ENCODE measurements at regions not wholly inside any gene's neighbourhood (a gene's known extent, or its start where the extent isn't known, plus 50 kb on each side); places are given as distances from the start of the nearest gene placed in this dataset.

DNA sequence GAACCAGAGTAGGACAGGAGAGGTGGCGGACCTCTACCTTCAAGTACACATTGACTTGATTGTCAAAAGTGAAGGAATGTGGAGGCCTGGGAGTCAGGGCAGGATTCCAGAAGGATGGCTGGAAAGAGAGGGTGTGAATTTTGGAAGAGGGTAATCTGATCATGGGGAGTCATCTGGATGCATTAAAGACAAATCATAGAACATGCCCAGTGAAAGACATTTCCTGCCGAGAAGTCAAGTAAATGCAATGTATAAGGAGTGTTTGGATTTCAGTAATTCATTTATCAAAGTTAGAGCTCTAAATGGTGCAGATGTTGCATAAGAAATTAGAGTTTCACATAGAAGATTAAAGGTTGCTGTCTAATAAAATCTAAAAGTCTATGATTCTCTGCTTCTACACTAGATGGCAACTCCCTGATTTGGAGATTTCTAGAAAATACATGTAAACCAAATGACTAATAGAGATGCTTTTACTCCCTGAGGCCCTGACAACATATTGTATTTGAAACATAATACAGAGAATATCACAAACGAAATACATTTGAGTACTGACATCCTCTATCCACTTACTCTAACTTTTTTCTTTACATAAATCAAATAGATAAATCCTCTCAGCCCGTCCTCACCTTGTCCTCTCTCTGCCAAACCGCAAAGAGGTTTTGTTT, 91.3 kb downstream of the KCNA5 start:
- Mint-ChIP-seq H3K4me1 (no peaks in the 10 kb centered on the region), H3K4me3 (no peak overlapping the region), H3K9me3 (peaks cover 0 to 3% (median 0%) of the 10 kb centered on the region in 3 donors), H3K27me3 (peaks cover 16 to 41% of the 10 kb centered on the region in 2 donors), H3K27ac (no peak overlapping the region), H3K36me3 (no peaks in the 10 kb centered on the region)
- ChIA-PET POLR2A (no interaction called here), CTCF (no interaction called here)
- Histone ChIP-seq H3K36me3 (ENCODE audit: control insufficient read depth in 2 of 2, extremely low read depth in 1 of 2, insufficient read depth in 1 of 2, low read length in 1 of 2) (no peaks in the 10 kb centered on the region), H3K9me3 (no peaks in the 10 kb centered on the region), H3K27me3 (replicated peaks in 1 of 2; ENCODE audit: control insufficient read depth in 2 of 2, extremely low read depth in 1 of 2, insufficient read depth in 2 of 2, low read length in 1 of 2) (peaks cover 0 to 8% of the 10 kb centered on the region in 2 experiments), H3K4me3 (ENCODE audit: control insufficient read depth in 1 of 2, extremely low read depth in 1 of 2, low read length in 1 of 2) (no peak overlapping the region), H3K27ac (ENCODE audit: low read length) (no peak overlapping the region), H3K4me1 (ENCODE audit: control insufficient read depth in 1 of 2, extremely low read depth in 1 of 2, insufficient read depth in 2 of 2, low read length in 2 of 2) (no peaks in the 10 kb centered on the region)
- no peak for DNase-seq
- WGBS (ENCODE audit: insufficient coverage), result no CpG with 5 or more reads among the region's 5 CpGs
- no peak for ATAC-seq (replicated peaks in 1 of 4)

DNA sequence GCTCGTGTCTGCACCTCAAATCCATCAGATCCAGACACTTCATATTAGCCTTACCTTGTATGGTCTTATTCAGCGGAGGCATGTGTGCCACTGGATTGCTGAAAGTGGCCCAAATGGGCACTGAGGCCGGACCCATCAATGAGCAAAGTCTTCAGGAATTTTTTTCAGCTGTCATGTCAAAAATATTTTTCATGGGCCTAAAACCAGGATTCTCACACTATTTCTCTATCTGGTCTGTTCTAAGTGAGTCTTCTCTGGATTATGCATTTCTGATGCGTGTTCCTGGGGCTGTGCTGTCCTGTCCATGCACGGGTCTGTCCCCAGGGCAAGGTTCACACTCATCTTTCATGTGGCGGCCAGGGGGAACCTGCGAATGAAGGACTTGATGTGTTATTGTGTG, 94.6 kb downstream of the KCNA5 start:
- no peaks in the 10 kb centered on the region for H3K36me3 ChIP-seq (ENCODE audit: control insufficient read depth in 2 of 2, extremely low read depth in 1 of 2, insufficient read depth in 1 of 2, low read length in 1 of 2)
- WGBS (ENCODE audit: insufficient coverage), result 64% methylated on average over 4 of the region's 7 CpGs
- Mint-ChIP-seq H3K9me3 (peaks cover 0 to 3% (median 0%) of the 10 kb centered on the region in 3 donors), H3K4me1 (no peaks in the 10 kb centered on the region), H3K4me3 (no peak overlapping the region), H3K27ac (no peak overlapping the region), H3K27me3 (peaks cover 17 to 31% of the 10 kb centered on the region in 2 donors), H3K36me3 (no peaks in the 10 kb centered on the region)
- H3K4me3 ChIP-seq (ENCODE audit: control insufficient read depth in 1 of 2, extremely low read depth in 1 of 2, low read length in 1 of 2), result no peak overlapping the region
- H3K4me1 ChIP-seq (ENCODE audit: control insufficient read depth in 1 of 2, extremely low read depth in 1 of 2, insufficient read depth in 2 of 2, low read length in 2 of 2), result no peaks in the 10 kb centered on the region
- H3K9me3 ChIP-seq, result no peaks in the 10 kb centered on the region
- H3K27ac ChIP-seq (ENCODE audit: low read length), result no peak overlapping the region
- ChIA-PET POLR2A (no interaction called here), CTCF (no interaction called here)
- H3K27me3 ChIP-seq (replicated peaks in 1 of 2; ENCODE audit: control insufficient read depth in 2 of 2, extremely low read depth in 1 of 2, insufficient read depth in 2 of 2, low read length in 1 of 2), result peaks cover 0 to 11% of the 10 kb centered on the region in 2 experiments
- no peak for ATAC-seq (replicated peaks in 1 of 4)
- DNase-seq, result no peak

GRCh38 chr12:5138845-5139244, 95.2 kb downstream of the KCNA5 start:
- Histone ChIP-seq H3K9me3 (no peaks in the 10 kb centered on the region), H3K27me3 (replicated peaks in 1 of 2; ENCODE audit: control insufficient read depth in 2 of 2, extremely low read depth in 1 of 2, insufficient read depth in 2 of 2, low read length in 1 of 2) (peaks cover 0 to 11% of the 10 kb centered on the region in 2 experiments), H3K27ac (ENCODE audit: low read length) (no peak overlapping the region), H3K36me3 (ENCODE audit: control insufficient read depth in 2 of 2, extremely low read depth in 1 of 2, insufficient read depth in 1 of 2, low read length in 1 of 2) (no peaks in the 10 kb centered on the region), H3K4me3 (ENCODE audit: control insufficient read depth in 1 of 2, extremely low read depth in 1 of 2, low read length in 1 of 2) (no peak overlapping the region), H3K4me1 (ENCODE audit: control insufficient read depth in 1 of 2, extremely low read depth in 1 of 2, insufficient read depth in 2 of 2, low read length in 2 of 2) (no peaks in the 10 kb centered on the region)
- H3K4me3 Mint-ChIP-seq, result no peak overlapping the region
- H3K4me1 Mint-ChIP-seq, result no peaks in the 10 kb centered on the region
- peaks cover 0 to 3% (median 0%) of the 10 kb centered on the region in 3 donors for H3K9me3 Mint-ChIP-seq
- ChIA-PET POLR2A (no interaction called here), CTCF (interaction anchor here in 1 of 2 donors (0.9 kb wide), 1 partner anchor 9 kb away, joined by 3 read pairs; no protein-coding TSS in a partner anchor)
- H3K27me3 Mint-ChIP-seq, result peaks cover 17 to 31% of the 10 kb centered on the region in 2 donors
- no peaks in the 10 kb centered on the region for H3K36me3 Mint-ChIP-seq
- ATAC-seq (replicated peaks in 1 of 4), result no peak
- H3K27ac Mint-ChIP-seq, result no peak overlapping the region
- no peak for DNase-seq

DNA sequence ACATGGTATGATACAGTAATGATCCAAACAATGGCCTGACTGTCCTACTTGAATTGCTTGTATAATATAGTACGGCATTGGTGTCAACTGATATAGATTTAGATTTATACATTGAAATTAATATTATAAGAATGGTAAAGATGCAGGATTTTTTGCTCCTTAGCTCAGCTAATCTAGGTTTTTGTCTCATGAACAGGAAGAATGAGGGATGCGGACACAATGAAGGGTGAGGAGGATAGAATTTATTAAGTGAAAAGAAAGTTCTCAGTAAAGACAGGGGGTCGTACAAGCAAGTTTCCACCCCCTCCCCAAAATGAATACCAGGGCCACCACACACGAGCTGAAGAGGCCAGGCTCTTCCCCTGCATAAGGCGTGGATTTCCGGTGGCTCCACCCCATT, 96.1 kb downstream of the KCNA5 start:
- POLR2A ChIA-PET, result no interaction called here
- CTCF ChIA-PET, result interaction anchor here in 1 of 2 donors (0.9 kb wide), 1 partner anchor 10 kb away, joined by 3 read pairs; no protein-coding TSS in a partner anchor
- H3K27me3 Mint-ChIP-seq, result peaks cover 10 to 29% of the 10 kb centered on the region in 2 donors
- H3K4me1 ChIP-seq (ENCODE audit: control insufficient read depth in 1 of 2, extremely low read depth in 1 of 2, insufficient read depth in 2 of 2, low read length in 2 of 2), result no peaks in the 10 kb centered on the region
- H3K27ac ChIP-seq (ENCODE audit: low read length), result no peak overlapping the region
- no peaks in the 10 kb centered on the region for H3K36me3 Mint-ChIP-seq
- no peak overlapping the region for H3K27ac Mint-ChIP-seq
- peaks cover 0 to 11% of the 10 kb centered on the region in 2 experiments for H3K27me3 ChIP-seq (replicated peaks in 1 of 2; ENCODE audit: control insufficient read depth in 2 of 2, extremely low read depth in 1 of 2, insufficient read depth in 2 of 2, low read length in 1 of 2)
- ATAC-seq (replicated peaks in 1 of 4) (no peak), DNase-seq (no peak)
- H3K9me3 ChIP-seq, result no peaks in the 10 kb centered on the region
- no peaks in the 10 kb centered on the region for H3K36me3 ChIP-seq (ENCODE audit: control insufficient read depth in 2 of 2, extremely low read depth in 1 of 2, insufficient read depth in 1 of 2, low read length in 1 of 2)
- no peaks in the 10 kb centered on the region for H3K4me1 Mint-ChIP-seq
- no peak overlapping the region for H3K4me3 ChIP-seq (ENCODE audit: control insufficient read depth in 1 of 2, extremely low read depth in 1 of 2, low read length in 1 of 2)
- WGBS (ENCODE audit: insufficient coverage), result 87% methylated on average over 3 of the region's 6 CpGs
- peaks cover 0 to 3% (median 0%) of the 10 kb centered on the region in 3 donors for H3K9me3 Mint-ChIP-seq
- H3K4me3 Mint-ChIP-seq, result no peak overlapping the region

- Histone ChIP-seq H3K36me3 (ENCODE audit: control insufficient read depth in 2 of 2, extremely low read depth in 1 of 2, insufficient read depth in 1 of 2, low read length in 1 of 2) (no peaks in the 10 kb centered on the region), H3K27ac (ENCODE audit: low read length) (no peak overlapping the region), H3K4me1 (ENCODE audit: control insufficient read depth in 1 of 2, extremely low read depth in 1 of 2, insufficient read depth in 2 of 2, low read length in 2 of 2) (no peaks in the 10 kb centered on the region), H3K4me3 (ENCODE audit: control insufficient read depth in 1 of 2, extremely low read depth in 1 of 2, low read length in 1 of 2) (no peak overlapping the region), H3K27me3 (replicated peaks in 1 of 2; ENCODE audit: control insufficient read depth in 2 of 2, extremely low read depth in 1 of 2, insufficient read depth in 2 of 2, low read length in 1 of 2) (peaks cover 0 to 11% of the 10 kb centered on the region in 2 experiments), H3K9me3 (no peaks in the 10 kb centered on the region)
- H3K9me3 Mint-ChIP-seq, result peaks cover 0 to 3% (median 0%) of the 10 kb centered on the region in 3 donors
- H3K4me3 Mint-ChIP-seq, result no peak overlapping the region
- no peaks in the 10 kb centered on the region for H3K36me3 Mint-ChIP-seq
- WGBS (ENCODE audit: insufficient coverage), result no CpG with 5 or more reads among the region's 3 CpGs
- POLR2A ChIA-PET, result no interaction called here
- CTCF ChIA-PET, result no interaction called here
- no peaks in the 10 kb centered on the region for H3K4me1 Mint-ChIP-seq
- peaks cover 8 to 25% of the 10 kb centered on the region in 2 donors for H3K27me3 Mint-ChIP-seq
- ATAC-seq (replicated peaks in 1 of 4) (no peak), DNase-seq (no peak)
- no peak overlapping the region for H3K27ac Mint-ChIP-seq
Observed at GRCh38 chr12:5140190-5140589, 96.5 kb downstream of the KCNA5 start.

- Mint-ChIP-seq H3K27ac (no peak overlapping the region), H3K4me3 (no peak overlapping the region), H3K9me3 (no peaks in the 10 kb centered on the region), H3K27me3 (peaks cover 20 to 26% of the 10 kb centered on the region in 2 donors), H3K36me3 (no peaks in the 10 kb centered on the region), H3K4me1 (no peaks in the 10 kb centered on the region)
- ATAC-seq (replicated peaks in 1 of 4) (no peak), DNase-seq (no peak)
- ChIA-PET POLR2A (no interaction called here), CTCF (no interaction called here)
- Histone ChIP-seq H3K27me3 (replicated peaks in 1 of 2; ENCODE audit: control insufficient read depth in 2 of 2, extremely low read depth in 1 of 2, insufficient read depth in 2 of 2, low read length in 1 of 2) (peaks cover 3 to 11% of the 10 kb centered on the region in 2 experiments), H3K4me3 (ENCODE audit: control insufficient read depth in 1 of 2, extremely low read depth in 1 of 2, low read length in 1 of 2) (no peak overlapping the region), H3K27ac (ENCODE audit: low read length) (no peak overlapping the region), H3K36me3 (ENCODE audit: control insufficient read depth in 2 of 2, extremely low read depth in 1 of 2, insufficient read depth in 1 of 2, low read length in 1 of 2) (no peaks in the 10 kb centered on the region), H3K4me1 (ENCODE audit: control insufficient read depth in 1 of 2, extremely low read depth in 1 of 2, insufficient read depth in 2 of 2, low read length in 2 of 2) (no peaks in the 10 kb centered on the region), H3K9me3 (no peaks in the 10 kb centered on the region)
- no CpG with 5 or more reads among the region's 1 CpG for WGBS (ENCODE audit: insufficient coverage)
Observed at GRCh38 chr12:5148880-5149279, 105.2 kb downstream of the KCNA5 start.

DNA sequence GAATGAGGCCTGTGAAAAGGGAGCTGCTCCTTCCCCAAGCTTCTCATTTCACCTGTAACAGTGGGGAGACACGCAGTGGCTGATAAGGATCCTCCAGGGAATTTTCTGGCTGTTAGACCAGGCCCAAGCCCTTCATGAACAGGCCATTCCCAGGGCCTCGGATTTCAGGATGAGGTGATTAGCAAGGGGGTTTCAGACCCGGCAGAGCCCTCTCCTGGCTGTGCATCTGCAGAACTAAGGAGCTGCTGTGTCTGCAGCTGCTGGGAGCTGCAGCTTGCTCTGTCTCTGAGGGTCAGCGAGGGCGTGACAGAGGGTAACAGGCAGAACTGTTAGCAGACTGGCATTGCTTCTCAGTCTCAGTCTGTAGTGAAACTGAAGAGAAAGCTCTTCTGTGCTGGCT, 110.4 kb downstream of the KCNA5 start:
- Mint-ChIP-seq H3K4me3 (no peak overlapping the region), H3K9me3 (no peaks in the 10 kb centered on the region), H3K36me3 (no peaks in the 10 kb centered on the region), H3K27ac (no peak overlapping the region), H3K4me1 (no peaks in the 10 kb centered on the region), H3K27me3 (peaks cover 21 to 23% of the 10 kb centered on the region in 2 donors)
- POLR2A ChIA-PET, result no interaction called here
- Histone ChIP-seq H3K27me3 (replicated peaks in 1 of 2; ENCODE audit: control insufficient read depth in 2 of 2, extremely low read depth in 1 of 2, insufficient read depth in 2 of 2, low read length in 1 of 2) (peaks cover 3 to 32% of the 10 kb centered on the region in 2 experiments), H3K4me3 (ENCODE audit: control insufficient read depth in 1 of 2, extremely low read depth in 1 of 2, low read length in 1 of 2) (no peak overlapping the region), H3K27ac (ENCODE audit: low read length) (no peak overlapping the region), H3K4me1 (ENCODE audit: control insufficient read depth in 1 of 2, extremely low read depth in 1 of 2, insufficient read depth in 2 of 2, low read length in 2 of 2) (no peaks in the 10 kb centered on the region), H3K9me3 (no peaks in the 10 kb centered on the region), H3K36me3 (ENCODE audit: control insufficient read depth in 2 of 2, extremely low read depth in 1 of 2, insufficient read depth in 1 of 2, low read length in 1 of 2) (no peaks in the 10 kb centered on the region)
- 81% methylated on average over 5 of the region's 5 CpGs for WGBS (ENCODE audit: insufficient coverage)
- CTCF ChIA-PET, result no interaction called here
- ATAC-seq (replicated peaks in 1 of 4), result no peak
- no peak for DNase-seq
